ENCODE measurements at regions not wholly inside any gene's neighbourhood (a gene's known extent, or its start where the extent isn't known, plus 50 kb on each side); places are given as distances from the start of the nearest gene placed in this dataset.

DNA sequence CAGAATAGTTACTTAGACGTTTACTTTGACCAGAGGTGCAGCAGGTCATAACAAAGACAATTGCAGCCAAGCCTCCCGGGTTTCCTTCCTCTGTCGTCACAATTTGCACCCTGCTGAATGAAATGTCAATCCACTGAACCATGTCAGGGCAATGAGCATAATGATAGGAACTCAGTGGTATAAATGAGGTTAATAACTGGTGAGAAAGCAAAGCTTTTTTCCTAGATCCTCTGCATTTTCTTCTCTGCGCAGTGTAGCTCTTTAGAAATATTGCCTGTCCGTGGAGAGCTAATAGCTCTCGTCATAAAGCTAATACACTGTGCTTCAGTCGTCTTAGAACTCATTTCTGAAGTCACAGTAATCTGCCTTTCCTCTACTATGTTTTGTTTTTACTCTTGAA, 1960.1 kb upstream of the ADGRL3 start:
- DNase-seq (ENCODE audit: low spot score in 2 of 2, unreplicated experiment in 2 of 2) = no peak
- TF ChIP-seq, protein P1, sequence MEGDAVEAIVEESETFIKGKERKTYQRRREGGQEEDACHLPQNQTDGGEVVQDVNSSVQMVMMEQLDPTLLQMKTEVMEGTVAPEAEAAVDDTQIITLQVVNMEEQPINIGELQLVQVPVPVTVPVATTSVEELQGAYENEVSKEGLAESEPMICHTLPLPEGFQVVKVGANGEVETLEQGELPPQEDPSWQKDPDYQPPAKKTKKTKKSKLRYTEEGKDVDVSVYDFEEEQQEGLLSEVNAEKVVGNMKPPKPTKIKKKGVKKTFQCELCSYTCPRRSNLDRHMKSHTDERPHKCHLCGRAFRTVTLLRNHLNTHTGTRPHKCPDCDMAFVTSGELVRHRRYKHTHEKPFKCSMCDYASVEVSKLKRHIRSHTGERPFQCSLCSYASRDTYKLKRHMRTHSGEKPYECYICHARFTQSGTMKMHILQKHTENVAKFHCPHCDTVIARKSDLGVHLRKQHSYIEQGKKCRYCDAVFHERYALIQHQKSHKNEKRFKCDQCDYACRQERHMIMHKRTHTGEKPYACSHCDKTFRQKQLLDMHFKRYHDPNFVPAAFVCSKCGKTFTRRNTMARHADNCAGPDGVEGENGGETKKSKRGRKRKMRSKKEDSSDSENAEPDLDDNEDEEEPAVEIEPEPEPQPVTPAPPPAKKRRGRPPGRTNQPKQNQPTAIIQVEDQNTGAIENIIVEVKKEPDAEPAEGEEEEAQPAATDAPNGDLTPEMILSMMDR (IDR thresholded peaks at IDR 0.05; ENCODE audit: unreplicated experiment) = no peak
- peaks cover 52% of the 10 kb centered on the region for H3K9me3 Mint-ChIP-seq
- H3K4me1 Mint-ChIP-seq = no peaks in the 10 kb centered on the region
- no peaks in the 10 kb centered on the region for H3K27me3 Mint-ChIP-seq (ENCODE audit: low read depth)
- peaks cover 8% of the 10 kb centered on the region for H3K36me3 Mint-ChIP-seq
- H3K4me3 Mint-ChIP-seq = no peak overlapping the region
- no peak overlapping the region for H3K27ac Mint-ChIP-seq

DNA sequence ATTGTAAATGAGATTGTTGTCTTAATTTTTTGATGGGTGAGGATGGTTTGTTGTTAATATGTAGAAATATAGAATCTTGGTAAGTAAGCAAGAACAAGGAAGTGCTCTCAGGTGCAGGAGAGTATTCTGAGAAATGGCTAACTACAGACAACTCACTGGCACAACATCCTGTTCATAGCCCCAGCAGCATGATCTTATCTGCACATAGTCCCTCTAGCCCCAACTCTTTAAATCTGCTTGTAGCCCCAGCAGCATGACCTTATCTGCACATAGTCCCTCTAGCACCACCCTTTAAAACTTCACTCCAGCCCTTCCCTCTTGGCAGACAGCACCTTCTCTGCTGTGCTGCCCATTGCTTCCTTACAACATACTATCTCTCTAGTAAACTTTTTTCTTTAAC, 1957.1 kb upstream of the ADGRL3 start:
- Mint-ChIP-seq H3K4me3 (no peak overlapping the region), H3K27me3 (ENCODE audit: low read depth) (no peaks in the 10 kb centered on the region), H3K9me3 (peaks cover 34% of the 10 kb centered on the region), H3K27ac (no peak overlapping the region), H3K4me1 (no peaks in the 10 kb centered on the region), H3K36me3 (peaks cover 8% of the 10 kb centered on the region)
- TF ChIP-seq, protein P1 (IDR thresholded peaks at IDR 0.05; ENCODE audit: unreplicated experiment) = no peak
- no peak for DNase-seq (ENCODE audit: low spot score in 2 of 2, unreplicated experiment in 2 of 2)

DNA sequence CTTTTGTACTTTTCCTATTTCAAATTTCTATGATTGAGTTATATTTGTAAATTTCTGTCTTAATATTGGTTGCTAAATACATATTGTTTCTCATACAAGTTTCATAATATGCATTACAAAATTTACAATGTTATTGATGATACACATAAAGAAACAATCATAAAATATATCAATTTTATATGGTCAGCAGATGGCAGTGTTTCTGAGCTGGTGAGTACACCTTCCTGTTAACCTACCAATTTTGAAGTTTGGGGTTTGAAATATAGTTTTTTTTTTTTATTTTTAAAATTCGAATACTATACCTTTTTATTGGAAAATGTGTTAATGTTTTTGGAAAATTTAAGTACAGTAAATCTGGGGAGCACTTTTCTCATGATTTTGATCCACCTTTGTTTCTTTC, 1953.1 kb upstream of the ADGRL3 start:
- Mint-ChIP-seq H3K4me3 (no peak overlapping the region), H3K4me1 (no peaks in the 10 kb centered on the region), H3K9me3 (peaks cover 30% of the 10 kb centered on the region), H3K27me3 (ENCODE audit: low read depth) (no peaks in the 10 kb centered on the region), H3K27ac (no peak overlapping the region), H3K36me3 (peaks cover 8% of the 10 kb centered on the region)
- DNase-seq (ENCODE audit: low spot score in 2 of 2, unreplicated experiment in 2 of 2) = no peak
- TF ChIP-seq, protein P1 (IDR thresholded peaks at IDR 0.05; ENCODE audit: unreplicated experiment) = peak; percentile 24

GRCh38 chr4:59248313-59248712, 1951.8 kb upstream of the ADGRL3 start:
- TF ChIP-seq, protein P1 (IDR thresholded peaks at IDR 0.05; ENCODE audit: unreplicated experiment) = no peak
- H3K36me3 Mint-ChIP-seq = peaks cover 2% of the 10 kb centered on the region

GRCh38 chr4:59249110-59249509, 1951.0 kb upstream of the ADGRL3 start:
- H3K27me3 Mint-ChIP-seq (ENCODE audit: low read depth) = no peaks in the 10 kb centered on the region
- H3K27ac Mint-ChIP-seq = no peak overlapping the region
- no peak for DNase-seq (ENCODE audit: low spot score in 2 of 2, unreplicated experiment in 2 of 2)
- peaks cover 10% of the 10 kb centered on the region for H3K9me3 Mint-ChIP-seq
- no peak overlapping the region for H3K4me3 Mint-ChIP-seq
- no peaks in the 10 kb centered on the region for H3K36me3 Mint-ChIP-seq
- TF ChIP-seq, protein P1 (IDR thresholded peaks at IDR 0.05; ENCODE audit: unreplicated experiment) = no peak
- no peaks in the 10 kb centered on the region for H3K4me1 Mint-ChIP-seq

More at GRCh38 chr4:59248313-59248712, 1951.8 kb upstream of the ADGRL3 start:
- no peak for DNase-seq (ENCODE audit: low spot score in 2 of 2, unreplicated experiment in 2 of 2)
- no peak overlapping the region for H3K4me3 Mint-ChIP-seq
- H3K9me3 Mint-ChIP-seq = peaks cover 18% of the 10 kb centered on the region
- no peak overlapping the region for H3K27ac Mint-ChIP-seq
- no peaks in the 10 kb centered on the region for H3K27me3 Mint-ChIP-seq (ENCODE audit: low read depth)
- H3K4me1 Mint-ChIP-seq = no peaks in the 10 kb centered on the region

GRCh38 chr4:59258002-59258401, 1942.1 kb upstream of the ADGRL3 start:
- no peak for DNase-seq (ENCODE audit: low spot score in 2 of 2, unreplicated experiment in 2 of 2)
- Mint-ChIP-seq H3K4me3 (no peak overlapping the region), H3K4me1 (peaks cover 5% of the 10 kb centered on the region), H3K27me3 (ENCODE audit: low read depth) (no peaks in the 10 kb centered on the region), H3K9me3 (peaks cover 3% of the 10 kb centered on the region), H3K27ac (no peak overlapping the region), H3K36me3 (no peaks in the 10 kb centered on the region)
- TF ChIP-seq, protein P1 (IDR thresholded peaks at IDR 0.05; ENCODE audit: unreplicated experiment) = no peak

Measured in mesothelial cell of epicardium (in vitro differentiated cells).